H1 (cell line): ENCODE measurements at regions not wholly inside any gene's neighbourhood (a gene's known extent, or its start where the extent isn't known, plus 50 kb on each side); places are given as distances from the start of the nearest gene placed in this dataset.

Experiments
- CTCF ChIA-PET: fragments of 300-600 bp; sonication (Branson Sonifier 250); formaldehyde crosslinking; loops from one replicate; lab custom pipeline; 2021; ENCODE audit not compliant: partially characterized antibody; lab: Charles Lee
- POLR2A ChIA-PET: fragments of 300-600 bp; sonication (Branson Sonifier 250); formaldehyde crosslinking; loops from one replicate; lab custom pipeline; 2021; ENCODE audit warnings: inconsistent platforms; ENCODE audit not compliant: partially characterized antibody; lab: Charles Lee
- DNase-seq, 2 experiments: peaks; one replicate each; pipeline versions ENCODE4 v3.0.0 to v3.0.0-alpha.2; 2010 to 2022; ENCODE audit warnings: low spot score in 2 of 2, low read depth in 1 of 2, mixed read lengths in 1 of 2
- FAIRE-seq: peaks from 2 replicates; lab custom pipeline; 2011; peaks lifted over from hg19 to GRCh38; lab: Jason Lieb, UNC
- H2AFZ ChIP-seq: 2 replicates; pipeline ENCODE4 v1.8.1; 2012; ENCODE audit warnings: low read length, inconsistent platforms
- H2AK5ac ChIP-seq: 2 replicates; pipeline ENCODE4 v1.6.1; 2013; ENCODE audit warnings: low read depth, low read length
- H2BK120ac ChIP-seq: replicated peaks from 2 replicates; pipeline ENCODE3; 2013; ENCODE audit warnings: low read depth, low read length, inconsistent platforms
- H2BK12ac ChIP-seq: 2 replicates; pipeline ENCODE4 v1.6.1; 2013; ENCODE audit warnings: low read depth, low read length
- H2BK15ac ChIP-seq: 2 replicates; pipeline ENCODE4 v1.6.1; 2013; ENCODE audit warnings: low read length
- H2BK20ac ChIP-seq: 2 replicates; pipeline ENCODE4 v1.6.1; 2013; ENCODE audit warnings: low read length
- H2BK5ac ChIP-seq: 2 replicates; pipeline ENCODE4 v1.6.1; 2013; ENCODE audit warnings: low read depth, low read length
- H3K14ac ChIP-seq: 2 replicates; pipeline ENCODE4 v1.6.1; 2013; ENCODE audit warnings: inconsistent platforms; ENCODE audit not compliant: insufficient read length
- H3K18ac ChIP-seq: 2 replicates; pipeline ENCODE4 v1.6.1; 2013; ENCODE audit warnings: low read length; ENCODE audit errors: extremely low read depth
- H3K23ac ChIP-seq: 2 replicates; pipeline ENCODE4 v1.6.1; 2013; ENCODE audit warnings: inconsistent platforms; ENCODE audit not compliant: insufficient read length
- H3K23me2 ChIP-seq: 2 replicates; pipeline ENCODE4 v1.6.1; 2013; ENCODE audit warnings: low read depth, low read length
- H3K27ac ChIP-seq: 2 replicates; pipeline ENCODE4 v1.6.1; 2011; ENCODE audit warnings: low read depth, low read length, inconsistent platforms
- H3K27me3 ChIP-seq, 4 experiments: replicated peaks in 1 of 4; 1 replicate in 1 of 4; 2 replicates in 3 of 4; pipeline versions ENCODE4 v1.6.1 to v1.8.1; 2011 to 2013; ENCODE audit warnings: low read length in 3 of 4, mild to moderate bottlenecking in 3 of 4, inconsistent platforms in 2 of 4, mixed read lengths in 2 of 4, moderate library complexity in 1 of 4; ENCODE audit not compliant: control insufficient read depth in 3 of 4, insufficient read depth in 3 of 4; ENCODE audit errors: extremely low read depth in 1 of 4
- H3K36me3 ChIP-seq, 4 experiments: 2 replicates each; pipeline versions ENCODE4 v1.6.1 to v1.8.1; 2011 to 2013; ENCODE audit warnings: mild to moderate bottlenecking in 4 of 4, low read length in 3 of 4, moderate library complexity in 2 of 4, control low read depth in 1 of 4, inconsistent platforms in 1 of 4; ENCODE audit not compliant: insufficient read depth in 4 of 4, control insufficient read depth in 2 of 4
- H3K4ac ChIP-seq: replicated peaks from 2 replicates; pipeline ENCODE3; 2013; ENCODE audit warnings: low read length, low read depth, mixed read lengths, inconsistent platforms; ENCODE audit not compliant: insufficient read length
- H3K4me1 ChIP-seq, 4 experiments: replicated peaks in 1 of 4; 1 replicate in 1 of 4; 2 replicates in 3 of 4; pipeline versions ENCODE4 v1.6.1 to v1.8.1; 2011 to 2013; ENCODE audit warnings: low read length in 3 of 4, inconsistent platforms in 2 of 4, mixed read lengths in 1 of 4; ENCODE audit not compliant: insufficient read depth in 4 of 4, control insufficient read depth in 3 of 4
- H3K4me2 ChIP-seq, 2 experiments: 2 replicates each; pipeline versions ENCODE4 v1.6.1 to v1.8.1; 2011 to 2013; ENCODE audit warnings: low read depth in 2 of 2, low read length in 2 of 2, control low read depth in 1 of 2, inconsistent platforms in 1 of 2, mild to moderate bottlenecking in 1 of 2; ENCODE audit not compliant: insufficient read depth in 1 of 2
- H3K4me3 ChIP-seq, 4 experiments: fragments of 200-600, 300-600 bp in 1 of 4; sonication (generic), shearing (Covaris generic), sonication (Bioruptor Twin) in 1 of 4; 2 replicates each; pipeline versions ENCODE4 v1.5.1 to v1.8.1; 2011 to 2016; ENCODE audit warnings: low read length in 4 of 4, low read depth in 3 of 4, control low read depth in 2 of 4, inconsistent platforms in 2 of 4, mild to moderate bottlenecking in 2 of 4, mixed read lengths in 1 of 4, moderate library complexity in 1 of 4; ENCODE audit not compliant: insufficient read depth in 2 of 4; ENCODE audit errors: extremely low read depth in 1 of 4
- H3K56ac ChIP-seq: replicated peaks from 2 replicates; pipeline ENCODE3; 2013; ENCODE audit warnings: low read depth, mild to moderate bottlenecking, mixed read lengths, low read length, inconsistent platforms; ENCODE audit not compliant: insufficient read length
- H3K79me1 ChIP-seq: 2 replicates; pipeline ENCODE4 v1.6.1; 2013; ENCODE audit warnings: low read depth, low read length, control low read depth
- H3K79me2 ChIP-seq, 2 experiments: 2 replicates each; pipeline versions ENCODE4 v1.6.1 to v1.8.1; 2012 to 2013; ENCODE audit warnings: low read length in 2 of 2, mild to moderate bottlenecking in 2 of 2, inconsistent platforms in 1 of 2; ENCODE audit not compliant: insufficient read depth in 2 of 2, control insufficient read depth in 1 of 2
- H3K9ac ChIP-seq, 4 experiments: replicated peaks in 1 of 4; 1 replicate in 1 of 4; 2 replicates in 3 of 4; pipeline versions ENCODE4 v1.6.1 to v1.8.1; 2011 to 2013; ENCODE audit warnings: low read depth in 3 of 4, low read length in 3 of 4, control low read depth in 2 of 4, mild to moderate bottlenecking in 2 of 4, moderate library complexity in 2 of 4, inconsistent platforms in 1 of 4; ENCODE audit errors: extremely low read depth in 1 of 4
- H3K9me3 ChIP-seq, 2 experiments: 2 replicates each; pipeline versions ENCODE4 v1.6.1 to v1.8.1; 2012 to 2013; ENCODE audit warnings: mild to moderate bottlenecking in 2 of 2, moderate library complexity in 2 of 2, control low read depth in 1 of 2, inconsistent platforms in 1 of 2, low read depth in 1 of 2, low read length in 1 of 2, mixed read lengths in 1 of 2; ENCODE audit not compliant: insufficient read depth in 2 of 2
- H4K20me1 ChIP-seq, 2 experiments: replicated peaks in 1 of 2; 2 replicates each; pipeline versions ENCODE3 to v1.8.1; 2011 to 2013; ENCODE audit warnings: inconsistent platforms in 2 of 2, low read length in 2 of 2, mild to moderate bottlenecking in 1 of 2; ENCODE audit not compliant: insufficient read depth in 2 of 2, control insufficient read depth in 1 of 2
- H4K5ac ChIP-seq: 2 replicates; pipeline ENCODE4 v1.6.1; 2013; ENCODE audit warnings: low read length, low read depth, mixed read lengths, inconsistent platforms; ENCODE audit not compliant: insufficient read length
- H4K8ac ChIP-seq: 2 replicates; pipeline ENCODE4 v1.8.0; 2013; ENCODE audit warnings: mild to moderate bottlenecking, moderate library complexity, low read length, inconsistent platforms; ENCODE audit not compliant: insufficient read depth; ENCODE audit errors: extremely low read depth
- H4K91ac ChIP-seq: replicated peaks from 2 replicates; pipeline ENCODE3; 2013; ENCODE audit warnings: low read length, mixed read lengths, inconsistent platforms; ENCODE audit not compliant: insufficient read length
- CBX5 ChIP-seq: fragments of 300-800, 300-1000 bp; sonication (generic); IDR thresholded peaks from 2 replicates; pipeline ENCODE4 v1.7.1; 2016; ENCODE audit warnings: antibody characterized with exemption, low read length, low read depth
- CTCF ChIP-seq, 3 experiments: IDR thresholded peaks; 1 replicate in 2 of 3; 2 replicates in 1 of 3; pipeline versions ENCODE4 v1.5.1 to v1.6.1; 2011; ENCODE audit warnings: low read length in 3 of 3, mild to moderate bottlenecking in 3 of 3, inconsistent platforms in 2 of 3, low read depth in 1 of 3, moderate library complexity in 1 of 3; ENCODE audit not compliant: insufficient read depth in 1 of 3; ENCODE audit errors: control extremely low read depth in 1 of 3
- POLR2AphosphoS5 ChIP-seq: IDR thresholded peaks from 2 replicates; pipeline ENCODE4 v1.6.1; 2011; ENCODE audit warnings: low read depth, low read length
- RAD21 ChIP-seq, 2 experiments: IDR thresholded peaks in 1 of 2; conservative IDR thresholded peaks in 1 of 2; 2 replicates each; pipeline ENCODE4 v1.6.1; 2011; ENCODE audit warnings: low read depth in 2 of 2, low read length in 2 of 2, improper control_type of control experiment in 1 of 2, inconsistent platforms in 1 of 2, mild to moderate bottlenecking in 1 of 2, moderate library complexity in 1 of 2
- RBBP5 ChIP-seq: IDR thresholded peaks from 2 replicates; pipeline ENCODE4 v1.7.1; 2012; ENCODE audit warnings: low read depth, mild to moderate bottlenecking, inconsistent platforms, low read length, moderate library complexity, borderline replicate concordance
- TEAD4 ChIP-seq: IDR thresholded peaks from 2 replicates; pipeline ENCODE4 v1.6.1; 2012; ENCODE audit warnings: low read depth, low read length, inconsistent platforms, mixed read lengths
- USF2 ChIP-seq: IDR thresholded peaks from 2 replicates; pipeline ENCODE4 v1.6.1; 2011; ENCODE audit warnings: low read length, improper control_type of control experiment
- WGBS, 2 experiments: shearing (Covaris generic) in 1 of 2; methylation state at CpG; one replicate each; pipeline versions ENCODE4 v1.1.6 to v1.1.7; 2013 to 2015; ENCODE audit warnings: low lambda C conversion rate in 2 of 2, mixed read lengths in 2 of 2, inconsistent platforms in 1 of 2, low coverage in 1 of 2, missing lambda C conversion rate in 1 of 2; ENCODE audit not compliant: insufficient replicate concordance in 2 of 2, insufficient coverage in 1 of 2, insufficient read length in 1 of 2; ENCODE audit errors: extremely low coverage in 1 of 2, missing lambda C conversion rate in 1 of 2; 5-methylcytosine and 5-hydroxymethylcytosine counted together
- TF ChIP-seq, protein P1 (sequence below): IDR thresholded peaks from 2 replicates; pipeline ENCODE4 v1.6.1; 2011; ENCODE audit warnings: low read depth, mild to moderate bottlenecking, low read length; ENCODE audit not compliant: insufficient read depth

DNA sequence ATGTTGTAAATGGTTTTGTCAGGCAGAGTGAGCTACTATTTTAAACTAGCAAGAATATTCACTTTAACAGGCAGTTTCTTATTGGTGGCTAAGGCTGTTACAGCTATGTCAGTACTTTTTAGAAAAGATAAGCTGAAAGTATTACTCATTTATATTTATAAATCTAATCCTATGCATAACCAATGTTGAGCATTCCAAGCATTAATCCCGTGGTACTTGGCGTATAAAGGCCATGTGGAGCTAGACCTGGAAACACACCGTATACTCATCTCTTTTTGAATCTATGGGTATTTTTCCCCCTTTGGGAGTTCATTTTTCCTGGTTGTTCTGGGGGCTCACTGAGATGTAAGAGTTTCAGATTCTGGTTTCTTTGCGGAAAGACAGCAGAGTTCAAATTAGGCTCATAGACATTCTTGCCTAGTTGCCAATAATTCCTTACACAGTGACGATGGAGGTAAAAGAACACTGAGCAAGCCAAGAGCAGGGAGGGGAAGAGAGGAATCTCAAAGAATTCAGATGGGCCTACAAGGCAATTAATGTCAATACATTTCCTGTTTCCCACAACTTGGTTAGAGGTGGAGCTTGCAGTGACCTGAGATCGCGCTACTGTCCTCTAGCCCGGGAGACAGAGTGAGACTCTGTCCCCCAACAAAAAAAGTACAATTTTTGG, 211.5 kb downstream of the SOX4 start:
- FAIRE-seq (no peak), DNase-seq (no peak)
- CTCF ChIA-PET: interaction anchor here (0.7 kb wide), 2 partner anchors 60 to 133 kb away, joined by 3 read pairs; no protein-coding TSS in a partner anchor
- Histone ChIP-seq H3K14ac (no peak overlapping the region), H3K18ac (no peak overlapping the region), H3K27ac (no peak overlapping the region), H3K27me3 (no peaks in the 10 kb centered on the region), H4K8ac (no peak overlapping the region), H3K23ac (no peak overlapping the region), H2BK120ac (no peak overlapping the region), H3K23me2 (no peaks in the 10 kb centered on the region), H3K79me1 (peaks cover 2% of the 10 kb centered on the region; the same call in 1 of the 2 replicates), H2BK20ac (no peak overlapping the region), H2BK5ac (no peak overlapping the region), H3K36me3 (peaks cover 0 to 9% (median 5%) of the 10 kb centered on the region in 4 experiments; a peak in 3 of 8 replicates), H3K4me2 (no peak overlapping the region), H3K79me2 (peaks cover 0 to 69% of the 10 kb centered on the region in 2 experiments; a peak in 3 of 4 replicates), H4K91ac (no peak overlapping the region), H2AK5ac (no peak overlapping the region), H3K56ac (no peak overlapping the region), H2BK15ac (no peak overlapping the region), H3K4me3 (no peak overlapping the region), H2AFZ (no peak overlapping the region), H4K20me1 (peaks cover 0 to 2% of the 10 kb centered on the region in 2 experiments), H4K5ac (no peak overlapping the region), H3K4me1 (peaks cover 1 to 21% (median 7%) of the 10 kb centered on the region in 4 experiments; a peak in 5 of 7 replicates), H3K9ac (no peak overlapping the region), H3K4ac (no peak overlapping the region), H2BK12ac (no peak overlapping the region), H3K9me3 (no peaks in the 10 kb centered on the region)
- POLR2A ChIA-PET: no interaction called here
- 92% methylated on average over 8 of the region's 8 CpGs; no CpG with 5 or more reads in 1 of the 2 experiments for WGBS, 2 experiments
- TF ChIP-seq TEAD4 (no peak), USF2 (no peak), RAD21 (IDR thresholded peaks at IDR 0.05 in 1 of 2, conservative IDR thresholded peaks at IDR 0.05 in 1 of 2; ENCODE audit: low read depth in 2 of 2, low read length in 2 of 2) (no peak), CBX5 (no peak), CTCF (IDR thresholded peaks at IDR 0.05; ENCODE audit: control extremely low read depth in 1 of 3, insufficient read depth in 1 of 3, low read depth in 1 of 3, low read length in 3 of 3) (no peak), POLR2AphosphoS5 (no peak), RBBP5 (no peak)
- TF ChIP-seq, protein P1, sequence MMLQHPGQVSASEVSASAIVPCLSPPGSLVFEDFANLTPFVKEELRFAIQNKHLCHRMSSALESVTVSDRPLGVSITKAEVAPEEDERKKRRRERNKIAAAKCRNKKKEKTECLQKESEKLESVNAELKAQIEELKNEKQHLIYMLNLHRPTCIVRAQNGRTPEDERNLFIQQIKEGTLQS: no peak
